Breast epithelium (tissue), 3 donors: ENCODE measurements at regions not wholly inside any gene's neighbourhood (a gene's known extent, or its start where the extent isn't known, plus 50 kb on each side); places are given as distances from the start of the nearest gene placed in this dataset.

Source experiments
- CTCF ChIP-seq, 3 donors: fragments of 450-650 bp; IDR thresholded peaks; one replicate each; pipeline ENCODE4 v1.5.1; 2016 to 2017; ENCODE audit warnings: antibody characterized with exemption in 3 of 3, mild to moderate bottlenecking in 3 of 3, moderate library complexity in 3 of 3
- POLR2A ChIP-seq: fragments of 450-650 bp; IDR thresholded peaks from one replicate; pipeline ENCODE4 v1.6.1; 2016; ENCODE audit warnings: antibody characterized with exemption, mild to moderate bottlenecking, moderate library complexity

GRCh38 chr4:104022831-104023230, 303.0 kb upstream of the TACR3 start:
- TF ChIP-seq CTCF (IDR thresholded peaks at IDR 0.05) = no peak
- no peak for TF ChIP-seq POLR2A
